ENCODE measurements at regions not wholly inside any gene's neighbourhood (a gene's known extent, or its start where the extent isn't known, plus 50 kb on each side); places are given as distances from the start of the nearest gene placed in this dataset.

DNA sequence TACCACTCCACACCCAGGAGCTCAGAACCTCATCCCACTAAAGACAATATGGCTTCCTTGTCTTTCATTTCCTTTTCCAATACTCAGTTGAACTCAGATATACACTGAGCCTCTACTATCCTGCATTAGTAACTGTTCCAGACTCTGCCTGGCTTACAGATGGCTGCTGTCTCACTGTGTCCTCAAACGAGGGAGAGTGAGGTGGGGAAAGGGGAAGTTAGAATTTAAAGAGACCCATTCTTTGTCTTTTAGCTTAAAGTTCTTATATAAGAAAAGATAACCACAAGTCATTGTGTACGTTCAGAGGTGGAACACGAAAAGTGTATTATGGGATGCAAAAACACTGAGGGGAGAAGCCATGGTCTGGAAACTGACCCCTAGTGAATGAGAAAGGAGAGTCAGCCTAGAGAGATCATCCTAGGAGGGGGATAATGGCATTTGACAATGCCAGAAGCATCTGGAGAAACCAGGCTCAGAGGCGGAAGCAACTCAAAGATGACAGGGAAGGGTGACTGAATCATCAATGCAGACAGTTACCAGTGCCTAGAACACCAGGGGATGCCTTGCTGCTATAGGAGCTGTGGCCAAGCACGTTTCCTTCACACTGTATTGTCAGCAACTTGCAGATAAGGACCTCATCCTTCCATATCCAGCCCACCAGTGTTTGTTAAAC, 170.7 kb downstream of the CYRIA start:
- no peak for ATAC-seq (ENCODE audit: poor library complexity)
- POLR2A ChIA-PET = no interaction called here
- H3K4me1 Mint-ChIP-seq (ENCODE audit: low read depth) = no peaks in the 10 kb centered on the region

DNA sequence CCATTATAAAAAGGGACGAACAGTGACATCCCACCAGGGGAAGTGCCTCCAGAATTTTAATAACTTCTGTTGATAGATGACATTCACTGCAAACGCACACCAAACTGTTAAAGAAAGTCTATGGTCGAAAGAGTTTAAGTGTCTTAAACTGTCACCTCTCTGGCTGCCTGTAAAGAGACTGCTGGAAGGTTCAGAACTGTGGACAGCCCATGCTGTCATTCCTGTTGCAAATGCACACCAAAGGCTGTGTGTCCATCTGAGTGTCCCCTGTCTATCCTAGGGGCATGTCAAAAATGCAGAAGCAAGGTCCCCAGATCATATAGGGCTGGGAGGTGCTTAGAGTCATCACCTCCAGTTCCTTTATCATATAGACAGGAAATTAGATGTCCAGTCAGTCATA, 171.8 kb downstream of the CYRIA start:
- Mint-ChIP-seq H3K36me3 (ENCODE audit: low read depth) (no peaks in the 10 kb centered on the region), H3K4me3 (no peak overlapping the region), H3K27ac (no peak overlapping the region), H3K9me3 (no peaks in the 10 kb centered on the region), H3K27me3 (peaks cover 16% of the 10 kb centered on the region), H3K4me1 (ENCODE audit: low read depth) (no peaks in the 10 kb centered on the region)
- Histone ChIP-seq H3K9me3 (ENCODE audit: control insufficient read depth in 1 of 2, insufficient read depth in 1 of 2, low read length in 2 of 2) (no peaks in the 10 kb centered on the region), H3K4me1 (ENCODE audit: insufficient read depth, low read length) (no peaks in the 10 kb centered on the region), H3K27me3 (ENCODE audit: control insufficient read depth in 1 of 2, insufficient read depth in 2 of 2, low read length in 2 of 2) (no peaks in the 10 kb centered on the region), H3K36me3 (ENCODE audit: insufficient read depth, low read length) (no peaks in the 10 kb centered on the region), H3K4me3 (ENCODE audit: low read length) (no peak overlapping the region), H3K27ac (ENCODE audit: low read depth in 1 of 2, low read length in 2 of 2) (no peak overlapping the region)
- ChIA-PET POLR2A (no interaction called here), CTCF (no interaction called here)
- intact Hi-C loops (cut with DNase I, micrococcal nuclease) = no loop called here
- no peak for DNase-seq
- no peak for ATAC-seq (ENCODE audit: poor library complexity)
- TF ChIP-seq, protein P1, sequence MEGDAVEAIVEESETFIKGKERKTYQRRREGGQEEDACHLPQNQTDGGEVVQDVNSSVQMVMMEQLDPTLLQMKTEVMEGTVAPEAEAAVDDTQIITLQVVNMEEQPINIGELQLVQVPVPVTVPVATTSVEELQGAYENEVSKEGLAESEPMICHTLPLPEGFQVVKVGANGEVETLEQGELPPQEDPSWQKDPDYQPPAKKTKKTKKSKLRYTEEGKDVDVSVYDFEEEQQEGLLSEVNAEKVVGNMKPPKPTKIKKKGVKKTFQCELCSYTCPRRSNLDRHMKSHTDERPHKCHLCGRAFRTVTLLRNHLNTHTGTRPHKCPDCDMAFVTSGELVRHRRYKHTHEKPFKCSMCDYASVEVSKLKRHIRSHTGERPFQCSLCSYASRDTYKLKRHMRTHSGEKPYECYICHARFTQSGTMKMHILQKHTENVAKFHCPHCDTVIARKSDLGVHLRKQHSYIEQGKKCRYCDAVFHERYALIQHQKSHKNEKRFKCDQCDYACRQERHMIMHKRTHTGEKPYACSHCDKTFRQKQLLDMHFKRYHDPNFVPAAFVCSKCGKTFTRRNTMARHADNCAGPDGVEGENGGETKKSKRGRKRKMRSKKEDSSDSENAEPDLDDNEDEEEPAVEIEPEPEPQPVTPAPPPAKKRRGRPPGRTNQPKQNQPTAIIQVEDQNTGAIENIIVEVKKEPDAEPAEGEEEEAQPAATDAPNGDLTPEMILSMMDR (IDR thresholded peaks at IDR 0.05) = no peak

More for the DNA sequence above, 170.7 kb downstream of the CYRIA start:
- CTCF ChIA-PET = no interaction called here
- H3K4me3 ChIP-seq (ENCODE audit: low read length) = no peak overlapping the region
- no peaks in the 10 kb centered on the region for H3K27me3 ChIP-seq (ENCODE audit: control insufficient read depth in 1 of 2, insufficient read depth in 2 of 2, low read length in 2 of 2)
- Mint-ChIP-seq H3K27ac (no peak overlapping the region), H3K9me3 (no peaks in the 10 kb centered on the region), H3K36me3 (ENCODE audit: low read depth) (no peaks in the 10 kb centered on the region), H3K27me3 (peaks cover 16% of the 10 kb centered on the region), H3K4me3 (no peak overlapping the region)
- TF ChIP-seq, protein P1 (IDR thresholded peaks at IDR 0.05) = no peak
- H3K9me3 ChIP-seq (ENCODE audit: control insufficient read depth in 1 of 2, insufficient read depth in 1 of 2, low read length in 2 of 2) = no peaks in the 10 kb centered on the region
- intact Hi-C loops (cut with DNase I, micrococcal nuclease) = no loop called here
- no peaks in the 10 kb centered on the region for H3K4me1 ChIP-seq (ENCODE audit: insufficient read depth, low read length)
- no peak overlapping the region for H3K27ac ChIP-seq (ENCODE audit: low read depth in 1 of 2, low read length in 2 of 2)
- DNase-seq = no peak
- no peaks in the 10 kb centered on the region for H3K36me3 ChIP-seq (ENCODE audit: insufficient read depth, low read length)

DNA sequence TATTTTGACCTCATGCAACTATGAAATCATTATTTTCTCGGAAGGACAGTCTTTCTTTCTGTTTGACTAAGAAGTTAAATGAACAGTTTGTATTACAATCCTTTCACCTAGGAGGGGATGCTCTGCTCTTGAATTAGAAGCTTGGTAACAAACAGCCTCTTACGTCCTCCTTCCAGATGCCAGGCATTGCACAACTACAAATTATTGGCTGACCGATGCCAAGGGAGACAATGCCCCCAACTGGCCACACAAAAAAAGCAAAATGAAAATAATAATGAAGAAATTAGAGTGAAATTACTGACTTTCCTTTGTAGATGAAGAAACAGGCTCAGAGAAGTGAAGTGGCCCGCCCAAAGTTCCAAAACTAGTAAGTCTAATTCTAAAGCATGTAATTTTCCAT, 177.9 kb downstream of the CYRIA start:
- Mint-ChIP-seq H3K9me3 (no peaks in the 10 kb centered on the region), H3K4me3 (no peak overlapping the region), H3K27me3 (peaks cover 10% of the 10 kb centered on the region), H3K36me3 (ENCODE audit: low read depth) (no peaks in the 10 kb centered on the region), H3K27ac (no peak overlapping the region), H3K4me1 (ENCODE audit: low read depth) (no peaks in the 10 kb centered on the region)
- TF ChIP-seq, protein P1 (IDR thresholded peaks at IDR 0.05) = no peak
- H3K9me3 ChIP-seq (ENCODE audit: control insufficient read depth in 1 of 2, insufficient read depth in 1 of 2, low read length in 2 of 2) = peaks cover 0 to 4% of the 10 kb centered on the region in 2 experiments
- ATAC-seq (ENCODE audit: poor library complexity) (no peak), DNase-seq (no peak)
- intact Hi-C loops (cut with DNase I, micrococcal nuclease) = no loop called here
- no peaks in the 10 kb centered on the region for H3K4me1 ChIP-seq (ENCODE audit: insufficient read depth, low read length)
- ChIA-PET POLR2A (no interaction called here), CTCF (no interaction called here)
- H3K27me3 ChIP-seq (ENCODE audit: control insufficient read depth in 1 of 2, insufficient read depth in 2 of 2, low read length in 2 of 2) = no peaks in the 10 kb centered on the region
- H3K27ac ChIP-seq (ENCODE audit: low read depth in 1 of 2, low read length in 2 of 2) = no peak overlapping the region
- no peak overlapping the region for H3K4me3 ChIP-seq (ENCODE audit: low read length)
- no peaks in the 10 kb centered on the region for H3K36me3 ChIP-seq (ENCODE audit: insufficient read depth, low read length)
